ENCODE measurements at regions not wholly inside any gene's neighbourhood (a gene's known extent, or its start where the extent isn't known, plus 50 kb on each side); places are given as distances from the start of the nearest gene placed in this dataset.

DNA sequence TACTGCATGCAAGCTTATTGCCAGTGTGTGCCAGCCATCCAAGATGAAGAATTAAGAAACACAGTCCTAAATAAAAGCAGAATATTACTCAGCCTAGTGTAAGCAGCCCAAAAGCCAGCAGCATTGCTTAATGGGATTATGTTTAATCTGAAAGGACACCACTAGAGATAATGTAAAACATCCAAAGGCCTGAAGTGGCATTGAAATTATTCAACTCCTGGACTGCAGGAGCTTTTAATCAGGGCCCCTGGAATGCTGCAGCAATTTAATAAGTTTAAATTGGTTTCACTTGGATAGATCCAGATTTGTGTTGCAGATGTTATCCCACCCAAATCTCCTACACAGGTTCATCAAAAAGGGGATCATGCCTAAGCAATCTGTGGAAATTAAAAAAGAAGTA lies 193.0 kb downstream of the C12orf50 start:
- DNase-seq, result no peak

DNA sequence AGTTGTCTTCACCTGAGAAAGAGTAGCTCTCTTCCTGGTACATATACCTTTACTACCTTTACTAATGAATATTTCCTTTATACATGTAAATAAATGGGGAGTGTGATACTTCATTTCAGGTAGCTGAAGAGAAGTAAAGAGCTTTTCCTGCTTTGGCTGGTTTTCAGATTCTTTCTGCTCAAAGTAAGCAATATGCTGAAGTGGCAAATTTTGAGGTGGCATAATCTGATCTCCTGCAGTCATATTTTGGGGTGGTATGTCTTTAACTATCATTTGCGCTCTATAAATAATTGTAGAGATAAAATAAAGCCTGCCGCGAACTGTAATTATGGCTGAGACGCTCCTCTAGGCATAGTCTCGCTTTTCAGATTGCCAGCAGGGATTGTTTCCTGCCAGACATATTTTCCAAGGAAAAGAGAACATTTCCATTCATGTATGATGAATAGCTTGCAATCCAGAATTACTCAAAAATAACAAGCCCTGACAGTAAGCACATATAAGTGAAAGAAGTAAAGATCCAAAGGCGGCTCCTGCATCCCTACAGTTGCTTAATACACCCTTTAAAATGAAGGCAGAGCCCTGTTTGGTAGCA lies 200.7 kb downstream of the C12orf50 start:
- no peak for DNase-seq

DNA sequence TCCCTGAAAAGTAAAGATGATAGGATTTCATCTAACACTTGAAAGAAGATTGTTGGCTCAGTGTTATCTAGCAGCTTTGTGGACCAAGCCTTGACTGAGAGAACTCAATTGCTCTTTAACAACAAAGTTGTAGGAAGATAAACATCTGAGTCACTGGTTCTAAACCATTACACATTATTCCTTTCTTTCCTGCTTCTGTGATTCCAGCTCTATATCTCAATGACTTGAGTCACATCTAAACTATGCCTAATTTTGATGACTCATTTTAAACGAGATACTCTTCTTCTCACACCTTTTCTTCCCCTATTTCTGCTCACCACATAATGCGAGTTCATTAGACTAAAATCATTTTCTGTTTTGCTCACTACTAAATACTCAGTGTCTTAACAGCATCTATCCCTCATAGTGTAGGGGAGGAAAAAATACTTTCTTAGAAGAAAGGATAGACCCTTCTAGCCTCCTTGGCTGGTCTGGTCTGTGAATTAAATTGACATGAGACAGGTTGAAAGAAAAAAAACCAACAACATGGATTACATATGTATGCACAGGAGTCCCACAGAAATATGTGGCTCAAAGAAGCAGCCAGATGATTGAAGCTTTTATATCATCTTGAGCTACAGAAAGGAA lies 201.4 kb downstream of the C12orf50 start:
- no peak for DNase-seq

GRCh38 chr12:87822923-87823322 lies 206.3 kb downstream of the C12orf50 start:
- DNase-seq, result no peak

DNA sequence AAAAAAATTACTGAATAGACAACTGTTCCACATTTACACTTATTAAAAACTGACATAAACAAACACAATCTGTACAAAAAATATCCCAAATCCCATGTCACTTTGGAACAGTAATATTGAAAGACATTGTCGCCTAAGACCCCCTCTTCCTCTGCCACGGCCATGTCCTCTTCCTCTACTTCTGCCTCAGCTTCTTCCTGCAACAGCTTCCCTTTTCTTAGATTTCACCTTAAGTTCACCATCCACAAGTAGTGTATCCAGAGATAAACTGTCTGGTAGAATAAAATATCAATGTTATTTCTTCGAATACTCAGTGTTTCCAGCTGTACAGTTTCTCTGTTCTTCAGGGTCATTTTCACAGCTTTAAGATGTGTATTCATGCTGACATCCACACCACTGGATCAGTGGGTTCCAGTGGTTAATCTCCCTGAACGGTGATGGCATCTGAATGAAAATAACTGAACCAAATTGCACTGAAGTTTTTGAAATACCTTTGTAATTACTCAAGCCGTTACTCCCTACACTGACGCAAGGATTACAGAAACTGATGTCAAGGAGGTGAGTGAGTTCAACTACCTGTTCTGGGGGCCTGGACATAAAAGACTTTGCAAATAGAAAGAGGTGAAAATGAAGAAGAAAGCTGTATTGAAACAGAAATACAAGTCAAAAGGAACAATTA lies 208.5 kb downstream of the C12orf50 start:
- no peak for DNase-seq

GRCh38 chr12:87818441-87818840 lies 210.8 kb downstream of the C12orf50 start:
- no peak for DNase-seq

DNA sequence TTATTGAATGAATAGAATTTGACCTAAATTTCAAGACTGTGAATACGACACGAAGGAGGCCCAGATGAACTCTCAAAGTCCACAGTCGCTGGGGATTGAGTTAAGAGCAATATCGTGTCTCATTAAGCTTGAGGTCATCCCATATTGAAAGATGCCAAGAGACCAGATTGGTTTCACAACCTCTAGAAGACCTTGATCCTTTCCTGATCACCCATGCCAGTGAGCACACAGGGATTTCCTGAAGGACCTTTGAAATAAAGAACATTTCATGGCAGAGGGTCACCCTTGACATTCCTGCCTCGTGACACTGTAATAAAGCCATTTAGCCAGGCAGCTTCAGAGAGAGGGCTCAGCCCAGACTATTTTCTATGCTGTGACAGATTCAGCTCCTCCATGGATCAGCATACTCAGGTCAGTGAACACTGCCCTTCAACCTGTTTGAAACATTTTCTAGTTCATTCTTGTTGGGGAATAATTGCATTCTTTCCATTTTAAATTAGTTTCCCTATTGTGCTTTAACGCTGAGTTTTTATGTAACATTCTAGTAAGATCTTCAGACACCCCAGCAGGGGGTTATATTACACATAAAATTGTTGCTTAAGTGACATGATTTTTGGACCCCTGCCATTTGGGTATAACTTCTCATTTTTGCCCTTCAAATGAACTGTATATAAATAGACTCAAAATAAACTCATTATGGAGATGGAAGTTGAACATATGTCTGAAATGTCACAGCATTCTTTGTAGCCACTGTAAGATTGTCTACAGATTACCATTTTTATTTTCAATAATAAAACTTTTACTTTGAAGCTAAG lies 213.2 kb downstream of the C12orf50 start:
- no peak for DNase-seq

- DNase-seq, result no peak
These were observed 214.6 kb downstream of the C12orf50 start for GRCh38 chr12:87814625-87815024.

DNA sequence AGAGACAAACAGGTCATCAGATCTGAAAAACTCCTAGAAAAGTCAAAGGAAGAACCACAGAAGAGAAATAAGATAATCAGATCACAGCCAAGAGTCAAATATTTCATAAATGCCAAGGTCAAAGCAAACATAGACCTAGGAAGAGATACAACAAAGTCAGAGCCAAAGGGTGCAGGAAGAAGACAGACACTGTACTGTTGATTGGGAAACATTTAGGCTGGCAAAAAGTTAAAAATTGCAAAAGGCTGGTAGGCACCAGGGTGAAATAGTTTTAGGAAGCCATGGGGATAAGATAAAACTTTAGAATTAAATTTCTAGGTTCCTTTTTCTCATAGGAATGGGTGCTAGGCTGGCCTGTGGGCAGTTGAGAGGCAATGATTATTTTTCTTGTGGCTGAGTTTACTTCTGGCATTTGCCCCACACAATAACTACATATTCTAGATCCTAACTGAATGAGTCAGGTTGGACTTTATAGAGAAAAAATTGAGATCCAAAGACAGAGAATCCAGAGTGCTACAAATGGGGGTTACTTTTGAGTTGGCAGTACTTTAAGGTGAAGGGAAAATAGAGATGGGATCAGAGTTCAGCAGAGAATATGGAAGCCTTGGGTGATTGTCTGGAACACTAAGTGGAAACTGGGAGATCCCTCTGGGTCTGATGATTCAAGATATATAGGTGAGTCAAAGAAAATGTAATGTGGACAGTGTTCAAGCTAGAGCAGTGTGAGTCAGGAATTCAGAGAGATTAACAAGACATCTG lies 215.5 kb downstream of the C12orf50 start:
- DNase-seq, result no peak

DNA sequence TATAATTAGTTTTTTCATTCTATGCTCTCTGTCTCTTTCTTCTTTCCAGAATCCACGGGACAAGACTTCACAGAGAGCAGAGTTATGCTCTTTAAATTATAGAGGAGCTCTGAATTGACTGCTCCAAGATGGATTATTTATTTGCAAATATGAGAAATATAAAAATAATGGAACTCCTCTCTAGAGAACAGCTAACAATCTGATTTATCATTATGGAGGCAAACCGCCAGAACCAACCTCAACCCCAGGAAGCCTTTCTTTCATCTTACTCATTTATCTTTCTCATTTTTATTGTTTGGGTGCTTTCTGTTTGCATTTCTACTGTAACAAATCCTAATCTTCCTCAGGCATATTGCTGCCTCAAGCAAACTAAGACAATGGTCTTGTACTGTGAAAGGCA lies 216.5 kb downstream of the C12orf50 start:
- DNase-seq, result peak in 1 of 5 experiments; percentile 30

DNA sequence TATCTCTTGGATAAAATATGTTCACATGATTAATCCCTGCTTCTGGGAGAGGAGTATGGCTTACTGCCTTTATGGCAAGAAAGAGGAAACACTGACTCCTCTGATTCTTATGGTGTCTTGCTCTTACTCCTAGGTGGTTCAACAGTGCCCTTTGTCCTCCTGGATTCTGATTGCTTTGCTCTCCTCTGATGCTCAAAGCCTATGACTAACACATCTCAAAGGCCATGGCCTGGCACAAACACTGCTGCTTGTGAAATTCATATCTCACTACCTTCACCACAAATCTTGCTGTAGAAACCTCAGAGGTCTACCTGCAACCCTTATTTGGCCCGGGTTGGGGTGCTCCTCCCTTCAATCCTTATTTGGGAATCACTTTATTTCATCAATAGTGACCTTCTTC lies 217.2 kb downstream of the C12orf50 start:
- peak in 1 of 5 experiments; percentile 41 for DNase-seq

GRCh38 chr12:87809916-87810315 lies 219.3 kb downstream of the C12orf50 start:
- no peak for DNase-seq

- no peak for DNase-seq
These were observed 222.1 kb downstream of the C12orf50 start for GRCh38 chr12:87807086-87807485.

DNA sequence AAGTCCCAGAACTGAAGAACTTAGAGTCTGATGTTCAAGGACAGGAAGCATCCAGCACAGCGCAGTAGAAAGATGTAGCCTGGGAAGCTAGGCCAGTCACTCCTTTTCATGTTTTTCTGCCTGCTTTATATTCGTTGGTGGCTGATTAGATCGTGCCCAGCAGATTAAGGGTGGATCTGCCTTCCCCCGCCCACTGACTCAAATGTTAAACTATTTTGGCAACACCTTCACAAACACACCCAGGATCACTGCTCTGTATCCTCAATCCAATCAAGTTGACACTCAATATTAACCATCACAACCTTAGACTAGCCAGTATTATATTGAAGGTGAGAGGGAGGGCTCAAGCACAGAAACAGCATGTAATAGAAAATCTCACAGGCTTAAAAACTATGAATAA lies 222.9 kb downstream of the C12orf50 start:
- no peak for DNase-seq

GRCh38 chr12:87804386-87804785 lies 224.8 kb downstream of the C12orf50 start:
- DNase-seq, result no peak

GRCh38 chr12:87802721-87803011 lies 226.5 kb downstream of the C12orf50 start:
- no peak for DNase-seq

DNA sequence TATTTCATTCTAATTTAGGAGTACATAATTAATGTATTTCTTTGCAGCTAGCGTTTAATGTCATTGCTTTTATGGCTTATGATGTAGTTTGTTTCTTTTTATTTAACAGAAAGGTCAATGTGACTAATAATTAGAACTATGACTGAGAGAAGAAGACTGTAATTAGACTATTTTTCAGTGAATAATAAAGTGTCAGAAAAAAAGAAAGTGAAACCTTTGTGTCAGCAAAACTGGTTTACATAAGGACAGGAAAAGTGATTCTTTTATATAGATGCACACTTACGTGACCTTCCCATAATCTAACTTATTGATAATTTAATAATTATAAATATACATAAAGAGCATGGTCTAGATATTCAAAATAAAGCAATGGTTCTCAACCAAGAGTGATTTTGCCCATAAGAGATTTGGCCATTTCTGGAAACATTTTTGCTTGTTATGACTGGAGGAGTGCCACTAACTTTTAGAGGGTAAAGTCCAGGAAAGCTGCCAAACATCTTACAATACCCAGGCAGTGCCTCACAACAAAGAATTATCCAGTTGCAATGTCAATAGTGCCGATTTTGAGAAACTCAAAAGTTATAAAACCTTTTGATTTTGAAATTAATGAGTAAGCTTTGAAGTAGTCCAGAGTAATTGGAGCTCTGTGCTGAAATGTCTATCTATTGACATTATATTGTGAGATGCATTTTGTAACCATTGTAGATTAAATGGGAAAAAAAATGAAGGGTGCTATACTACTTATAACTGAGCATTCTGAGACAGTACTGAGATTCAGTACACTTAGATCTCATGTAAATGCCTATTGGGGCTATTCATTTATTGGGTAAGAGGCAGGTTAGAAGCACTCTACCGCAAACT lies 227.1 kb downstream of the C12orf50 start:
- DNase-seq, result no peak

- DNase-seq, result no peak
These were observed 232.2 kb downstream of the C12orf50 start for GRCh38 chr12:87796961-87797516.

DNA sequence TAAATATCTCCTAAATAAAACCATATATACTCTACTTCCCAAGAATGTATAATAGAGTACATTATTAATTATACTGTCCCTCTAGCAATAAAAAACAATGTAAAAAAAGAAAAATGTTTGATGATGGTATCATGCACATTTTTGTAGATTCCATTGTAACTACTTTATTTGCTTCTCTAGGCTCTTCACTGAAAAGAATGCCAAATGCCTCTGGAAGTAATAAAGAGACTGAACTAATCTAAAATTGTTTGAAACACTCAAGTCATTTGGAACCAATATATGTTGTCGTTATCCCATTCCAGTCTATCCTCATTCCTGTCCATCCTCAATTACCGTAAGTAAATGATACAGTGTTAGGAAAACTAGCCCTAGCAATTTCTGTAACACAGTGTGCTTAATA lies 233.6 kb downstream of the C12orf50 start:
- DNase-seq, result no peak

GRCh38 chr12:87794854-87795253 lies 234.3 kb downstream of the C12orf50 start:
- no peak for DNase-seq

DNA sequence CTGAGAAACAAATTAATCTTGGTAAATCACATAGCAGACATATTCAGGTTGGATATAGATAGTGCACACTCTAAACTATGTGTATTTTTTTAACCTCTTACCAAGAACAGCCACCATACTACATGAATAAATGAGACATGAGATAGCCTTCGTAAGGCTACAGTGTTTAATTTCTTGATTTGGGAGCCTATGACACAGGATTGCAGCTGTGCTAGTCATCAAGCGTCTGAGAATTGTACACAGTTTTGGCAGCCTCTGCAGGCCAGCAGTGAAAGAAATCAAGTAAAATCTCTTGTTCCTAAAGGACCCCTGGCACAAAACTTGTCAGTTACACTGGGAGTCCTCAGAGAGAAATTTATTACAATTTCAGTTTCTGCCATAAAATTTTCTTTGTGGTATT lies 236.1 kb downstream of the C12orf50 start:
- no peak for DNase-seq

DNA sequence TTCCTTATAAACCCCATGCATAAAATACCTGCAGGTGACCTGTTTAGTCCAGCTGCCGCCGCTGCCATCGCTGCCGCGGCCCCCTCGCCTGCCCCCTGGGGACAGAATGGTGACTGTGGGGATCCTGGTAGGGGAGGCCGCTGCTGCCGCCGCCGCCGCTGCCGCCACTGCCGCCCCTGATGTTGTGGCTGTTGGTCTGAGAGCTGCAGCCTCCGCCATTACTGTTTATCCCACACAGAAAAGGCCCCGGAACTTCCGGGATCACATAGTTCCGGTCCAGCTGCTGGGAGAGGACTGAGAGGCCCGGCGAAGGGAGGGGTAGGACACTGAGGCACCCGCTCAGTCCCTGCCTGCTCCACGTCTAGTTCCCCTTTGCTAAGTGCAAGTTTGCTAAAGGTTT lies 244.9 kb downstream of the C12orf50 start:
- DNase-seq, result no peak

Measured in T-helper 2 cell (primary cell).